WTC11 (cell line): ENCODE measurements at regions not wholly inside any gene's neighbourhood (a gene's known extent, or its start where the extent isn't known, plus 50 kb on each side); places are given as distances from the start of the nearest gene placed in this dataset.

Source experiments
- ATAC-seq: fragments of 200-7000 bp; cut with Tn5 transposase; 2 replicates; pipeline ENCODE4 v1.10.0; 2021; ENCODE audit warnings: mild to moderate bottlenecking, moderate library complexity
- CTCF ChIA-PET: fragments of 300-600 bp; sonication (Branson Sonifier 250); formaldehyde crosslinking; loops from one replicate; lab custom pipeline; 2021; ENCODE audit warnings: antibody characterized with exemption; lab: Charles Lee
- POLR2A ChIA-PET: fragments of 350-600 bp; sonication (Branson Sonifier 250); formaldehyde crosslinking; loops from one replicate; lab custom pipeline; 2021; ENCODE audit warnings: antibody characterized with exemption; lab: Charles Lee
- DNase-seq: peaks from one replicate; pipeline ENCODE4 v3.0.0; 2021; ENCODE audit warnings: low spot score
- H3K27ac Mint-ChIP-seq: 2 replicates; pipeline ENCODE4 v1.8.0; 2021; ENCODE audit warnings: mixed read lengths
- H3K27me3 Mint-ChIP-seq: 2 replicates; pipeline ENCODE4 v1.8.0; 2021; ENCODE audit warnings: low read depth, mild to moderate bottlenecking, moderate library complexity, mixed read lengths
- H3K36me3 Mint-ChIP-seq: 2 replicates; pipeline ENCODE4 v1.8.0; 2021; ENCODE audit warnings: mixed read lengths
- H3K4me1 Mint-ChIP-seq: 2 replicates; pipeline ENCODE4 v1.8.0; 2022; ENCODE audit warnings: mixed read lengths
- H3K4me3 Mint-ChIP-seq: 2 replicates; pipeline ENCODE4 v1.8.0; 2021; ENCODE audit warnings: mild to moderate bottlenecking, moderate library complexity, mixed read lengths
- H3K9me3 Mint-ChIP-seq: 2 replicates; pipeline ENCODE4 v1.8.0; 2021; ENCODE audit warnings: mixed read lengths
- FOXP1 ChIP-seq: sonication (generic); formaldehyde crosslinking; IDR thresholded peaks from 2 replicates; pipeline ENCODE4 v1.8.0; 2022; ENCODE audit warnings: missing genetic modification reagents, mild to moderate bottlenecking, moderate library complexity, borderline replicate concordance
- JUN ChIP-seq: sonication (generic); formaldehyde crosslinking; IDR thresholded peaks from 2 replicates; pipeline ENCODE4 v1.8.0; 2023; ENCODE audit warnings: mild to moderate bottlenecking, missing genetic modification reagents
- SMAD4 ChIP-seq: sonication (generic); formaldehyde crosslinking; IDR thresholded peaks from 2 replicates; pipeline ENCODE4 v1.8.0; 2022; ENCODE audit warnings: mild to moderate bottlenecking, missing genetic modification reagents
- SP1 ChIP-seq: sonication (generic); formaldehyde crosslinking; conservative IDR thresholded peaks from 2 replicates; pipeline ENCODE4 v1.8.1; 2022; ENCODE audit warnings: missing genetic modification reagents
- TCF7 ChIP-seq: sonication (generic); formaldehyde crosslinking; IDR thresholded peaks from 2 replicates; pipeline ENCODE4 v1.8.0; 2022; ENCODE audit warnings: mild to moderate bottlenecking, low read depth, missing genetic modification reagents, moderate library complexity
- ZNF396 ChIP-seq: fragments of 250-450 bp; sonication (Bioruptor Pico); IDR thresholded peaks from 2 replicates; pipeline ENCODE4 v1.8.0; 2021; ENCODE audit warnings: mild to moderate bottlenecking, moderate library complexity, borderline replicate concordance
- TF ChIP-seq, protein P1 (sequence below): sonication (generic); formaldehyde crosslinking; IDR thresholded peaks from 2 replicates; pipeline ENCODE4 v1.8.0; 2022; ENCODE audit warnings: missing genetic modification reagents
- TF ChIP-seq, protein P2 (sequence below): sonication (generic); formaldehyde crosslinking; conservative IDR thresholded peaks from 2 replicates; pipeline ENCODE4 v1.8.1; 2023; ENCODE audit warnings: mild to moderate bottlenecking, low read depth, missing genetic modification reagents, moderate library complexity
- TF ChIP-seq, protein P3 (sequence below): sonication (generic); formaldehyde crosslinking; conservative IDR thresholded peaks from 2 replicates; pipeline ENCODE4 v1.8.1; 2022; ENCODE audit warnings: mild to moderate bottlenecking, missing genetic modification reagents
- TF ChIP-seq, protein P4 (sequence below): sonication (generic); formaldehyde crosslinking; IDR thresholded peaks from 2 replicates; pipeline ENCODE4 v1.8.1; 2023; ENCODE audit warnings: mild to moderate bottlenecking, missing genetic modification reagents
- TF ChIP-seq, protein P5 (sequence below): fragments of 250-450 bp; sonication (Bioruptor Pico); IDR thresholded peaks from 2 replicates; pipeline ENCODE4 v1.9.0; 2021; ENCODE audit warnings: mild to moderate bottlenecking, borderline replicate concordance
- TF ChIP-seq, protein P6 (sequence below): sonication (generic); formaldehyde crosslinking; IDR thresholded peaks from 2 replicates; pipeline ENCODE4 v1.8.1; 2023; ENCODE audit warnings: mild to moderate bottlenecking, missing genetic modification reagents, moderate library complexity
- TF ChIP-seq, protein P7 (sequence below): sonication (generic); formaldehyde crosslinking; IDR thresholded peaks from 2 replicates; pipeline ENCODE4 v1.8.0; 2023; ENCODE audit warnings: mild to moderate bottlenecking, missing genetic modification reagents

DNA sequence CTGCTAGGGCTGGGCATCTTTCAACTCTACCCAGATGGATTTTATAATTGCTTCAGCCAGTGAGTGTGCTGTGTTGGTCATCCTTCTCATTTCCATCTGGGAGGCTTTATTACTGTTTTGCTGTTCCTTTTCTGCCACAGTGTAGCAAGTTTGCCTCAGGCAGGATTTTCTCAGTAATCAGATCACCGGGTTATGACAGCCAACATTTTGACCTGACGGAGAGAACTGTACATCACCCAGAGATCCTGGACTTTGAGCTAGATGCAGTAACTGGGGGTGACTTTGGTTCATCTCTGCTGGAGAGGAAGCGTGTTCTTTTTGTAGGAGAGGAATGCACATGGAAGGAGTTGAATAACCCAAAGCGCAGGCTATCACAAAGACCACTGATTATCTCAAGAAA lies 111.8 kb upstream of the AGR3 start:
- no peaks in the 10 kb centered on the region for H3K4me1 Mint-ChIP-seq
- TF ChIP-seq, protein P1, sequence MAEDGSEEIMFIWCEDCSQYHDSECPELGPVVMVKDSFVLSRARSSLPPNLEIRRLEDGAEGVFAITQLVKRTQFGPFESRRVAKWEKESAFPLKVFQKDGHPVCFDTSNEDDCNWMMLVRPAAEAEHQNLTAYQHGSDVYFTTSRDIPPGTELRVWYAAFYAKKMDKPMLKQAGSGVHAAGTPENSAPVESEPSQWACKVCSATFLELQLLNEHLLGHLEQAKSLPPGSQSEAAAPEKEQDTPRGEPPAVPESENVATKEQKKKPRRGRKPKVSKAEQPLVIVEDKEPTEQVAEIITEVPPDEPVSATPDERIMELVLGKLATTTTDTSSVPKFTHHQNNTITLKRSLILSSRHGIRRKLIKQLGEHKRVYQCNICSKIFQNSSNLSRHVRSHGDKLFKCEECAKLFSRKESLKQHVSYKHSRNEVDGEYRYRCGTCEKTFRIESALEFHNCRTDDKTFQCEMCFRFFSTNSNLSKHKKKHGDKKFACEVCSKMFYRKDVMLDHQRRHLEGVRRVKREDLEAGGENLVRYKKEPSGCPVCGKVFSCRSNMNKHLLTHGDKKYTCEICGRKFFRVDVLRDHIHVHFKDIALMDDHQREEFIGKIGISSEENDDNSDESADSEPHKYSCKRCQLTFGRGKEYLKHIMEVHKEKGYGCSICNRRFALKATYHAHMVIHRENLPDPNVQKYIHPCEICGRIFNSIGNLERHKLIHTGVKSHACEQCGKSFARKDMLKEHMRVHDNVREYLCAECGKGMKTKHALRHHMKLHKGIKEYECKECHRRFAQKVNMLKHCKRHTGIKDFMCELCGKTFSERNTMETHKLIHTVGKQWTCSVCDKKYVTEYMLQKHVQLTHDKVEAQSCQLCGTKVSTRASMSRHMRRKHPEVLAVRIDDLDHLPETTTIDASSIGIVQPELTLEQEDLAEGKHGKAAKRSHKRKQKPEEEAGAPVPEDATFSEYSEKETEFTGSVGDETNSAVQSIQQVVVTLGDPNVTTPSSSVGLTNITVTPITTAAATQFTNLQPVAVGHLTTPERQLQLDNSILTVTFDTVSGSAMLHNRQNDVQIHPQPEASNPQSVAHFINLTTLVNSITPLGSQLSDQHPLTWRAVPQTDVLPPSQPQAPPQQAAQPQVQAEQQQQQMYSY (CRISPR knock-in tag), result no peak
- no peak for TF ChIP-seq ZNF396 (CRISPR knock-in tag)
- TF ChIP-seq, protein P2, sequence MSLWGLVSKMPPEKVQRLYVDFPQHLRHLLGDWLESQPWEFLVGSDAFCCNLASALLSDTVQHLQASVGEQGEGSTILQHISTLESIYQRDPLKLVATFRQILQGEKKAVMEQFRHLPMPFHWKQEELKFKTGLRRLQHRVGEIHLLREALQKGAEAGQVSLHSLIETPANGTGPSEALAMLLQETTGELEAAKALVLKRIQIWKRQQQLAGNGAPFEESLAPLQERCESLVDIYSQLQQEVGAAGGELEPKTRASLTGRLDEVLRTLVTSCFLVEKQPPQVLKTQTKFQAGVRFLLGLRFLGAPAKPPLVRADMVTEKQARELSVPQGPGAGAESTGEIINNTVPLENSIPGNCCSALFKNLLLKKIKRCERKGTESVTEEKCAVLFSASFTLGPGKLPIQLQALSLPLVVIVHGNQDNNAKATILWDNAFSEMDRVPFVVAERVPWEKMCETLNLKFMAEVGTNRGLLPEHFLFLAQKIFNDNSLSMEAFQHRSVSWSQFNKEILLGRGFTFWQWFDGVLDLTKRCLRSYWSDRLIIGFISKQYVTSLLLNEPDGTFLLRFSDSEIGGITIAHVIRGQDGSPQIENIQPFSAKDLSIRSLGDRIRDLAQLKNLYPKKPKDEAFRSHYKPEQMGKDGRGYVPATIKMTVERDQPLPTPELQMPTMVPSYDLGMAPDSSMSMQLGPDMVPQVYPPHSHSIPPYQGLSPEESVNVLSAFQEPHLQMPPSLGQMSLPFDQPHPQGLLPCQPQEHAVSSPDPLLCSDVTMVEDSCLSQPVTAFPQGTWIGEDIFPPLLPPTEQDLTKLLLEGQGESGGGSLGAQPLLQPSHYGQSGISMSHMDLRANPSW (CRISPR knock-in tag), result no peak
- TF ChIP-seq, protein P3, sequence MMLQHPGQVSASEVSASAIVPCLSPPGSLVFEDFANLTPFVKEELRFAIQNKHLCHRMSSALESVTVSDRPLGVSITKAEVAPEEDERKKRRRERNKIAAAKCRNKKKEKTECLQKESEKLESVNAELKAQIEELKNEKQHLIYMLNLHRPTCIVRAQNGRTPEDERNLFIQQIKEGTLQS, result no peak
- TF ChIP-seq, protein P4, sequence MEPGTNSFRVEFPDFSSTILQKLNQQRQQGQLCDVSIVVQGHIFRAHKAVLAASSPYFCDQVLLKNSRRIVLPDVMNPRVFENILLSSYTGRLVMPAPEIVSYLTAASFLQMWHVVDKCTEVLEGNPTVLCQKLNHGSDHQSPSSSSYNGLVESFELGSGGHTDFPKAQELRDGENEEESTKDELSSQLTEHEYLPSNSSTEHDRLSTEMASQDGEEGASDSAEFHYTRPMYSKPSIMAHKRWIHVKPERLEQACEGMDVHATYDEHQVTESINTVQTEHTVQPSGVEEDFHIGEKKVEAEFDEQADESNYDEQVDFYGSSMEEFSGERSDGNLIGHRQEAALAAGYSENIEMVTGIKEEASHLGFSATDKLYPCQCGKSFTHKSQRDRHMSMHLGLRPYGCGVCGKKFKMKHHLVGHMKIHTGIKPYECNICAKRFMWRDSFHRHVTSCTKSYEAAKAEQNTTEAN (CRISPR knock-in tag), result no peak
- no peak for TF ChIP-seq JUN (CRISPR knock-in tag)
- no peak for TF ChIP-seq SP1
- TF ChIP-seq, protein P5, sequence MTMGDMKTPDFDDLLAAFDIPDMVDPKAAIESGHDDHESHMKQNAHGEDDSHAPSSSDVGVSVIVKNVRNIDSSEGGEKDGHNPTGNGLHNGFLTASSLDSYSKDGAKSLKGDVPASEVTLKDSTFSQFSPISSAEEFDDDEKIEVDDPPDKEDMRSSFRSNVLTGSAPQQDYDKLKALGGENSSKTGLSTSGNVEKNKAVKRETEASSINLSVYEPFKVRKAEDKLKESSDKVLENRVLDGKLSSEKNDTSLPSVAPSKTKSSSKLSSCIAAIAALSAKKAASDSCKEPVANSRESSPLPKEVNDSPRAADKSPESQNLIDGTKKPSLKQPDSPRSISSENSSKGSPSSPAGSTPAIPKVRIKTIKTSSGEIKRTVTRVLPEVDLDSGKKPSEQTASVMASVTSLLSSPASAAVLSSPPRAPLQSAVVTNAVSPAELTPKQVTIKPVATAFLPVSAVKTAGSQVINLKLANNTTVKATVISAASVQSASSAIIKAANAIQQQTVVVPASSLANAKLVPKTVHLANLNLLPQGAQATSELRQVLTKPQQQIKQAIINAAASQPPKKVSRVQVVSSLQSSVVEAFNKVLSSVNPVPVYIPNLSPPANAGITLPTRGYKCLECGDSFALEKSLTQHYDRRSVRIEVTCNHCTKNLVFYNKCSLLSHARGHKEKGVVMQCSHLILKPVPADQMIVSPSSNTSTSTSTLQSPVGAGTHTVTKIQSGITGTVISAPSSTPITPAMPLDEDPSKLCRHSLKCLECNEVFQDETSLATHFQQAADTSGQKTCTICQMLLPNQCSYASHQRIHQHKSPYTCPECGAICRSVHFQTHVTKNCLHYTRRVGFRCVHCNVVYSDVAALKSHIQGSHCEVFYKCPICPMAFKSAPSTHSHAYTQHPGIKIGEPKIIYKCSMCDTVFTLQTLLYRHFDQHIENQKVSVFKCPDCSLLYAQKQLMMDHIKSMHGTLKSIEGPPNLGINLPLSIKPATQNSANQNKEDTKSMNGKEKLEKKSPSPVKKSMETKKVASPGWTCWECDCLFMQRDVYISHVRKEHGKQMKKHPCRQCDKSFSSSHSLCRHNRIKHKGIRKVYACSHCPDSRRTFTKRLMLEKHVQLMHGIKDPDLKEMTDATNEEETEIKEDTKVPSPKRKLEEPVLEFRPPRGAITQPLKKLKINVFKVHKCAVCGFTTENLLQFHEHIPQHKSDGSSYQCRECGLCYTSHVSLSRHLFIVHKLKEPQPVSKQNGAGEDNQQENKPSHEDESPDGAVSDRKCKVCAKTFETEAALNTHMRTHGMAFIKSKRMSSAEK (CRISPR knock-in tag), result no peak
- no peak for TF ChIP-seq SMAD4 (CRISPR knock-in tag)
- TF ChIP-seq, protein P6, sequence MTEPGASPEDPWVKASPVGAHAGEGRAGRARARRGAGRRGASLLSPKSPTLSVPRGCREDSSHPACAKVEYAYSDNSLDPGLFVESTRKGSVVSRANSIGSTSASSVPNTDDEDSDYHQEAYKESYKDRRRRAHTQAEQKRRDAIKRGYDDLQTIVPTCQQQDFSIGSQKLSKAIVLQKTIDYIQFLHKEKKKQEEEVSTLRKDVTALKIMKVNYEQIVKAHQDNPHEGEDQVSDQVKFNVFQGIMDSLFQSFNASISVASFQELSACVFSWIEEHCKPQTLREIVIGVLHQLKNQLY (CRISPR knock-in tag), result no peak
- no peak for TF ChIP-seq FOXP1
- TF ChIP-seq, protein P7, sequence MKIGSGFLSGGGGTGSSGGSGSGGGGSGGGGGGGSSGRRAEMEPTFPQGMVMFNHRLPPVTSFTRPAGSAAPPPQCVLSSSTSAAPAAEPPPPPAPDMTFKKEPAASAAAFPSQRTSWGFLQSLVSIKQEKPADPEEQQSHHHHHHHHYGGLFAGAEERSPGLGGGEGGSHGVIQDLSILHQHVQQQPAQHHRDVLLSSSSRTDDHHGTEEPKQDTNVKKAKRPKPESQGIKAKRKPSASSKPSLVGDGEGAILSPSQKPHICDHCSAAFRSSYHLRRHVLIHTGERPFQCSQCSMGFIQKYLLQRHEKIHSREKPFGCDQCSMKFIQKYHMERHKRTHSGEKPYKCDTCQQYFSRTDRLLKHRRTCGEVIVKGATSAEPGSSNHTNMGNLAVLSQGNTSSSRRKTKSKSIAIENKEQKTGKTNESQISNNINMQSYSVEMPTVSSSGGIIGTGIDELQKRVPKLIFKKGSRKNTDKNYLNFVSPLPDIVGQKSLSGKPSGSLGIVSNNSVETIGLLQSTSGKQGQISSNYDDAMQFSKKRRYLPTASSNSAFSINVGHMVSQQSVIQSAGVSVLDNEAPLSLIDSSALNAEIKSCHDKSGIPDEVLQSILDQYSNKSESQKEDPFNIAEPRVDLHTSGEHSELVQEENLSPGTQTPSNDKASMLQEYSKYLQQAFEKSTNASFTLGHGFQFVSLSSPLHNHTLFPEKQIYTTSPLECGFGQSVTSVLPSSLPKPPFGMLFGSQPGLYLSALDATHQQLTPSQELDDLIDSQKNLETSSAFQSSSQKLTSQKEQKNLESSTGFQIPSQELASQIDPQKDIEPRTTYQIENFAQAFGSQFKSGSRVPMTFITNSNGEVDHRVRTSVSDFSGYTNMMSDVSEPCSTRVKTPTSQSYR (CRISPR knock-in tag), result no peak
- TF ChIP-seq TCF7 (CRISPR knock-in tag), result no peak
- TF ChIP-seq, all 79 proteins: peak for 0
- H3K36me3 Mint-ChIP-seq, result no peaks in the 10 kb centered on the region
- ATAC-seq, result no peak
- H3K9me3 Mint-ChIP-seq, result peaks cover 19% of the 10 kb centered on the region
- ChIA-PET POLR2A (no interaction called here), CTCF (no interaction called here)
- no peak overlapping the region for H3K4me3 Mint-ChIP-seq
- no peak overlapping the region for H3K27ac Mint-ChIP-seq
- no peaks in the 10 kb centered on the region for H3K27me3 Mint-ChIP-seq
- DNase-seq, result no peak
